ENCODE measurements at regions not wholly inside any gene's neighbourhood (a gene's known extent, or its start where the extent isn't known, plus 50 kb on each side); places are given as distances from the start of the nearest gene placed in this dataset.

DNA sequence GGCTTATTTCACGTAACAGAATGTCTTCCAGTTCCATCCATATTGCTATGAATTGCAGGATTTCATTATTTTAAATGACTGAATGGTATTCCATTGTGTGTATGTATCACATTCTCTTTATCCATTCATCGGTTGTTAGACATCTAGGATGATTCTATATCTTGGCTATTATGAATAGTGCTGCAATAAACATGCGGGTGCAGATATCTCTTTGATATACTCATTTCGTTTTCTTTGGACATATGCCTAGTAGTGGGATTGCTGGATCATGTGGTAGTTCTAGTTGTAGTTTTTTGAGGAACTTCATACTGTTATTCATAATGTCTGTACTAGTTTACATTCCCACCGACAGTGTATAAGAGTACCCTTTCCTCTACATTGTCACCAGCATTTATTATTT is 460.5 kb downstream of the MAN2A1 start:
- H3K4me3 ChIP-seq (replicated peaks in 1 of 2; ENCODE audit: low read depth in 1 of 2, low read length in 2 of 2): no peak overlapping the region
- TF ChIP-seq POLR2A (IDR thresholded peaks at IDR 0.05; ENCODE audit: borderline replicate concordance, extremely low read depth, insufficient read depth, insufficient read length) (no peak), CBX3 (IDR thresholded peaks at IDR 0.05; ENCODE audit: low read depth) (no peak), JUND (IDR thresholded peaks at IDR 0.05) (no peak), CEBPB (IDR thresholded peaks at IDR 0.05; ENCODE audit: low read depth) (no peak), YY1 (IDR thresholded peaks at IDR 0.05; ENCODE audit: extremely low read depth, insufficient replicate concordance, low read depth, low read length) (no peak), SP1 (IDR thresholded peaks at IDR 0.05; ENCODE audit: low read depth) (no peak), EGR1 (IDR thresholded peaks at IDR 0.05; ENCODE audit: low read depth) (no peak), ELF1 (IDR thresholded peaks at IDR 0.05; ENCODE audit: borderline replicate concordance, low read depth) (no peak), EZH2 (IDR thresholded peaks at IDR 0.05) (no peak), FOSL1 (IDR thresholded peaks at IDR 0.05; ENCODE audit: low read depth) (no peak), SIN3A (IDR thresholded peaks at IDR 0.05; ENCODE audit: low read depth) (no peak), ZFX (IDR thresholded peaks at IDR 0.05) (no peak), ZNF274 (IDR thresholded peaks at IDR 0.05; ENCODE audit: low read depth, low read length) (no peak), POLR2AphosphoS5 (IDR thresholded peaks at IDR 0.05; ENCODE audit: low read depth, low read length) (no peak), EZH2phosphoT487 (IDR thresholded peaks at IDR 0.05; ENCODE audit: borderline replicate concordance) (no peak)
- TF ChIP-seq, protein P1, sequence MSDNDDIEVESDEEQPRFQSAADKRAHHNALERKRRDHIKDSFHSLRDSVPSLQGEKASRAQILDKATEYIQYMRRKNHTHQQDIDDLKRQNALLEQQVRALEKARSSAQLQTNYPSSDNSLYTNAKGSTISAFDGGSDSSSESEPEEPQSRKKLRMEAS (IDR thresholded peaks at IDR 0.05): no peak
- TF ChIP-seq, protein P2, sequence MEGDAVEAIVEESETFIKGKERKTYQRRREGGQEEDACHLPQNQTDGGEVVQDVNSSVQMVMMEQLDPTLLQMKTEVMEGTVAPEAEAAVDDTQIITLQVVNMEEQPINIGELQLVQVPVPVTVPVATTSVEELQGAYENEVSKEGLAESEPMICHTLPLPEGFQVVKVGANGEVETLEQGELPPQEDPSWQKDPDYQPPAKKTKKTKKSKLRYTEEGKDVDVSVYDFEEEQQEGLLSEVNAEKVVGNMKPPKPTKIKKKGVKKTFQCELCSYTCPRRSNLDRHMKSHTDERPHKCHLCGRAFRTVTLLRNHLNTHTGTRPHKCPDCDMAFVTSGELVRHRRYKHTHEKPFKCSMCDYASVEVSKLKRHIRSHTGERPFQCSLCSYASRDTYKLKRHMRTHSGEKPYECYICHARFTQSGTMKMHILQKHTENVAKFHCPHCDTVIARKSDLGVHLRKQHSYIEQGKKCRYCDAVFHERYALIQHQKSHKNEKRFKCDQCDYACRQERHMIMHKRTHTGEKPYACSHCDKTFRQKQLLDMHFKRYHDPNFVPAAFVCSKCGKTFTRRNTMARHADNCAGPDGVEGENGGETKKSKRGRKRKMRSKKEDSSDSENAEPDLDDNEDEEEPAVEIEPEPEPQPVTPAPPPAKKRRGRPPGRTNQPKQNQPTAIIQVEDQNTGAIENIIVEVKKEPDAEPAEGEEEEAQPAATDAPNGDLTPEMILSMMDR (IDR thresholded peaks at IDR 0.05 in 2 of 3, conservative IDR thresholded peaks at IDR 0.05 in 1 of 3; ENCODE audit: borderline replicate concordance in 1 of 3, insufficient read depth in 1 of 3, low read depth in 2 of 3, low read length in 2 of 3): no peak
- TF ChIP-seq, protein P3, sequence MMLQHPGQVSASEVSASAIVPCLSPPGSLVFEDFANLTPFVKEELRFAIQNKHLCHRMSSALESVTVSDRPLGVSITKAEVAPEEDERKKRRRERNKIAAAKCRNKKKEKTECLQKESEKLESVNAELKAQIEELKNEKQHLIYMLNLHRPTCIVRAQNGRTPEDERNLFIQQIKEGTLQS (IDR thresholded peaks at IDR 0.05): no peak
- TF ChIP-seq, protein P4, sequence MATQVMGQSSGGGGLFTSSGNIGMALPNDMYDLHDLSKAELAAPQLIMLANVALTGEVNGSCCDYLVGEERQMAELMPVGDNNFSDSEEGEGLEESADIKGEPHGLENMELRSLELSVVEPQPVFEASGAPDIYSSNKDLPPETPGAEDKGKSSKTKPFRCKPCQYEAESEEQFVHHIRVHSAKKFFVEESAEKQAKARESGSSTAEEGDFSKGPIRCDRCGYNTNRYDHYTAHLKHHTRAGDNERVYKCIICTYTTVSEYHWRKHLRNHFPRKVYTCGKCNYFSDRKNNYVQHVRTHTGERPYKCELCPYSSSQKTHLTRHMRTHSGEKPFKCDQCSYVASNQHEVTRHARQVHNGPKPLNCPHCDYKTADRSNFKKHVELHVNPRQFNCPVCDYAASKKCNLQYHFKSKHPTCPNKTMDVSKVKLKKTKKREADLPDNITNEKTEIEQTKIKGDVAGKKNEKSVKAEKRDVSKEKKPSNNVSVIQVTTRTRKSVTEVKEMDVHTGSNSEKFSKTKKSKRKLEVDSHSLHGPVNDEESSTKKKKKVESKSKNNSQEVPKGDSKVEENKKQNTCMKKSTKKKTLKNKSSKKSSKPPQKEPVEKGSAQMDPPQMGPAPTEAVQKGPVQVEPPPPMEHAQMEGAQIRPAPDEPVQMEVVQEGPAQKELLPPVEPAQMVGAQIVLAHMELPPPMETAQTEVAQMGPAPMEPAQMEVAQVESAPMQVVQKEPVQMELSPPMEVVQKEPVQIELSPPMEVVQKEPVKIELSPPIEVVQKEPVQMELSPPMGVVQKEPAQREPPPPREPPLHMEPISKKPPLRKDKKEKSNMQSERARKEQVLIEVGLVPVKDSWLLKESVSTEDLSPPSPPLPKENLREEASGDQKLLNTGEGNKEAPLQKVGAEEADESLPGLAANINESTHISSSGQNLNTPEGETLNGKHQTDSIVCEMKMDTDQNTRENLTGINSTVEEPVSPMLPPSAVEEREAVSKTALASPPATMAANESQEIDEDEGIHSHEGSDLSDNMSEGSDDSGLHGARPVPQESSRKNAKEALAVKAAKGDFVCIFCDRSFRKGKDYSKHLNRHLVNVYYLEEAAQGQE (IDR thresholded peaks at IDR 0.05; ENCODE audit: low read depth): no peak
- TF ChIP-seq, protein P5, sequence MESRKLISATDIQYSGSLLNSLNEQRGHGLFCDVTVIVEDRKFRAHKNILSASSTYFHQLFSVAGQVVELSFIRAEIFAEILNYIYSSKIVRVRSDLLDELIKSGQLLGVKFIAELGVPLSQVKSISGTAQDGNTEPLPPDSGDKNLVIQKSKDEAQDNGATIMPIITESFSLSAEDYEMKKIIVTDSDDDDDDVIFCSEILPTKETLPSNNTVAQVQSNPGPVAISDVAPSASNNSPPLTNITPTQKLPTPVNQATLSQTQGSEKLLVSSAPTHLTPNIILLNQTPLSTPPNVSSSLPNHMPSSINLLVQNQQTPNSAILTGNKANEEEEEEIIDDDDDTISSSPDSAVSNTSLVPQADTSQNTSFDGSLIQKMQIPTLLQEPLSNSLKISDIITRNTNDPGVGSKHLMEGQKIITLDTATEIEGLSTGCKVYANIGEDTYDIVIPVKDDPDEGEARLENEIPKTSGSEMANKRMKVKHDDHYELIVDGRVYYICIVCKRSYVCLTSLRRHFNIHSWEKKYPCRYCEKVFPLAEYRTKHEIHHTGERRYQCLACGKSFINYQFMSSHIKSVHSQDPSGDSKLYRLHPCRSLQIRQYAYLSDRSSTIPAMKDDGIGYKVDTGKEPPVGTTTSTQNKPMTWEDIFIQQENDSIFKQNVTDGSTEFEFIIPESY (IDR thresholded peaks at IDR 0.05; ENCODE audit: extremely low read depth, insufficient replicate concordance, low read length): no peak
- H3K9me2 ChIP-seq (ENCODE audit: insufficient read depth): no peaks in the 10 kb centered on the region
- no peaks in the 10 kb centered on the region for H3K4me1 ChIP-seq (ENCODE audit: control insufficient read depth in 1 of 2, insufficient read depth in 2 of 2, low read length in 2 of 2)
- H3K9me3 ChIP-seq (ENCODE audit: control insufficient read depth in 1 of 2, insufficient read depth in 1 of 2, low read depth in 1 of 2, low read length in 2 of 2): no peaks in the 10 kb centered on the region
- H3K36me3 ChIP-seq (ENCODE audit: control insufficient read depth in 1 of 2, insufficient read depth in 2 of 2, low read length in 2 of 2): no peaks in the 10 kb centered on the region
- no peak overlapping the region for H3K9ac ChIP-seq (ENCODE audit: low read length)
- ChIA-PET RAD21 (ENCODE audit: low non-redundant PET in 1 of 2, low total read pairs in 2 of 2, uncharacterized antibody in 2 of 2, unreplicated experiment in 2 of 2) (no interaction called here), POLR2A (no interaction called here), CTCF (no interaction called here)
- H3K79me2 ChIP-seq (ENCODE audit: insufficient read depth, low read length): no peaks in the 10 kb centered on the region
- H3K27ac ChIP-seq (ENCODE audit: low read depth, low read length): no peak overlapping the region
- no peak overlapping the region for H3K4me2 ChIP-seq (ENCODE audit: low read length)
- DNase-seq (ENCODE audit: low read depth, low spot score): no peak
- intact Hi-C loops (cut with micrococcal nuclease): no loop called here
- no TSS peak for BruUV-seq (replicated peaks)
- ATAC-seq: no peak
- no peaks in the 10 kb centered on the region for H3K27me3 ChIP-seq (ENCODE audit: insufficient read depth, low read length)
- no peaks in the 10 kb centered on the region for H4K20me1 ChIP-seq (ENCODE audit: insufficient read depth)
- no peak overlapping the region for H2AFZ ChIP-seq (ENCODE audit: low read depth, low read length, poor library complexity, severe bottlenecking)
